ENCODE measurements at regions not wholly inside any gene's neighbourhood (a gene's known extent, or its start where the extent isn't known, plus 50 kb on each side); places are given as distances from the start of the nearest gene placed in this dataset.

DNA sequence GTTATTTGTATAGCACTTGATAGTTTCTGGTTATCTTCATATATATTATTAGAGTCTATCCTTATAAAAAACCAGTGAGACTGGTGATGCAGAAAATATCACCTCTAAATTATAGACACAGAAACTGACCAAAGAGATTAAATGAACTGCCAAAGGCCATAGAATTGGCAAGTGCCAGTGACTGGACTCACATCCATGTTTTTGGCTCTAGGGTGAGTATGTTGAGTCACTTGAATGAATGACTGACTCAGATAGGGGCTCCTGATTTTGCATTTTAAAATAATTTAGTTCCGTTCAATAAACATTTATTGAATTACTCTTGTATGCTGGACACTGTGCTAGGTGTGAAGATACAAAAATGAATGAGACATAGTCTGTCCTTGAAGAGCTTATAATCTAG, 70.7 kb downstream of the NR2F1 start:
- TF ChIP-seq POLR2AphosphoS5 (IDR thresholded peaks at IDR 0.05) (no peak), EP300 (IDR thresholded peaks at IDR 0.05) (no peak), POLR2A (IDR thresholded peaks at IDR 0.05) (no peak)

All from upper lobe of left lung (tissue), 4 donors.